H1 (cell line): ENCODE measurements at regions not wholly inside any gene's neighbourhood (a gene's known extent, or its start where the extent isn't known, plus 50 kb on each side); places are given as distances from the start of the nearest gene placed in this dataset.

Experiments
- BRCA1 ChIP-seq: IDR thresholded peaks from 2 replicates; pipeline ENCODE4 v1.6.1; 2012; ENCODE audit warnings: low read depth, low read length, improper control_type of control experiment
- CBX5 ChIP-seq: fragments of 300-800, 300-1000 bp; sonication (generic); IDR thresholded peaks from 2 replicates; pipeline ENCODE4 v1.7.1; 2016; ENCODE audit warnings: antibody characterized with exemption, low read length, low read depth
- CHD1 ChIP-seq: IDR thresholded peaks from 2 replicates; pipeline ENCODE4 v1.6.1; 2012; ENCODE audit warnings: low read depth, low read length, improper control_type of control experiment
- CTCF ChIP-seq, 3 experiments: IDR thresholded peaks; 1 replicate in 2 of 3; 2 replicates in 1 of 3; pipeline versions ENCODE4 v1.5.1 to v1.6.1; 2011; ENCODE audit warnings: low read length in 3 of 3, mild to moderate bottlenecking in 3 of 3, inconsistent platforms in 2 of 3, low read depth in 1 of 3, moderate library complexity in 1 of 3; ENCODE audit not compliant: insufficient read depth in 1 of 3; ENCODE audit errors: control extremely low read depth in 1 of 3
- EP300 ChIP-seq, 2 experiments: IDR thresholded peaks; 1 replicate in 1 of 2; 2 replicates in 1 of 2; pipeline ENCODE4 v1.6.1; 2011 to 2012; ENCODE audit warnings: low read depth in 2 of 2, low read length in 2 of 2, mild to moderate bottlenecking in 2 of 2, borderline replicate concordance in 1 of 2, inconsistent platforms in 1 of 2, moderate library complexity in 1 of 2
- EZH2 ChIP-seq: fragments of 200-600 bp; sonication (generic); IDR thresholded peaks from 2 replicates; pipeline ENCODE4 v1.7.1; 2012; ENCODE audit warnings: low read depth, mild to moderate bottlenecking, moderate library complexity, low read length, inconsistent platforms; ENCODE audit not compliant: severe bottlenecking
- MAX ChIP-seq: IDR thresholded peaks from 2 replicates; pipeline ENCODE4 v1.6.1; 2012; ENCODE audit warnings: inconsistent platforms

GRCh38 chr10:84659497-84660439 lies 331.4 kb downstream of the CCSER2 start:
- no peak for TF ChIP-seq EP300 (IDR thresholded peaks at IDR 0.05; ENCODE audit: borderline replicate concordance in 1 of 2, low read depth in 2 of 2, low read length in 2 of 2)
- no peak for TF ChIP-seq EZH2
- no peak for TF ChIP-seq CHD1
- no peak for TF ChIP-seq BRCA1
- TF ChIP-seq CBX5 = no peak
- no peak for TF ChIP-seq MAX
- no peak for TF ChIP-seq CTCF (IDR thresholded peaks at IDR 0.05; ENCODE audit: control extremely low read depth in 1 of 3, insufficient read depth in 1 of 3, low read depth in 1 of 3, low read length in 3 of 3)
